HG03432 (cell line): ENCODE measurements at regions not wholly inside any gene's neighbourhood (a gene's known extent, or its start where the extent isn't known, plus 50 kb on each side); places are given as distances from the start of the nearest gene placed in this dataset.
A peak's percentile ranks its signal among the peaks of the same experiment; 100 is the strongest.

Source experiments
- ATAC-seq: cut with Tn5 transposase; IDR thresholded peaks from one replicate; pipeline ENCODE4 v1.9.1; 2021; ENCODE audit warnings: mild to moderate bottlenecking, moderate library complexity; ENCODE audit not compliant: unreplicated experiment

DNA sequence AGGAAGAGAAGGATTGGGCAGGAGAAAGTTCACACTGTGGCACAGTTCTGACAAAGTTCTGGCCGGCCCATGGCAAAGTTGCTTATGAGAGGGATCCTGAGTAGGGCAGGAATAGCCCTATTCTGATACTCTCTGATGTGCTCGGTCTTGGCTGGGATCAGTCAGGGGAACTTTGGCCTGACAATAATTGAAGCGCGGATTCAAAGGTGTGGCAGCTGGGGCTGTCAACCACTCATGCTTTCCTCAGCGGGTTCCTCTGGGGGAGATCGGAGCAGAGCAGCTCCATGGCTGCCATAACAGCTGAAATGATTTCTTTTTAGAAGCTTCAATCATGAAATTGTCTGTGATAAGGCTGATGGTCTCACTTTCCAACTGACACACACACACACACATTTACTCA lies 714.1 kb downstream of the DHX35 start:
- ATAC-seq, result no peak

DNA sequence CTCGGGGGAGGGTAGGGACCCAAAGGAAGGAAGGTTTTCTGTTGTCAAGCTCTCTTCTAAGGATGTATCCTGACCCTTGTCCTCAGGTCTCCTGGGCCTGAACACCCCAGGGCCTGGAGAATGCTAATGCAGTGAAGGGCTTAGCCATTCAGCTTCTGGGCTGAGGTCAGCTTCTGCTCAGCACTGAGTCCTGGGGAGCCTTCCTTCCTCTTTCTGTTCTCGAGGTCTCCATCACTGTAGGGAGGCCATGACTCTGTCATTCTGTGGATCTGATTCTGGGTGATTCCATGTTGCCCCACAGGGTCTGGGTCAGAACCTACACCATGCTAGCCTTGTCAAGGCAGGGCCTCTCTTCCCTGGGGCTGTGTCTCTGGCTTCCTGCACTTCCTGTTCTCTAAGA lies 712.7 kb downstream of the DHX35 start:
- ATAC-seq, result no peak

DNA sequence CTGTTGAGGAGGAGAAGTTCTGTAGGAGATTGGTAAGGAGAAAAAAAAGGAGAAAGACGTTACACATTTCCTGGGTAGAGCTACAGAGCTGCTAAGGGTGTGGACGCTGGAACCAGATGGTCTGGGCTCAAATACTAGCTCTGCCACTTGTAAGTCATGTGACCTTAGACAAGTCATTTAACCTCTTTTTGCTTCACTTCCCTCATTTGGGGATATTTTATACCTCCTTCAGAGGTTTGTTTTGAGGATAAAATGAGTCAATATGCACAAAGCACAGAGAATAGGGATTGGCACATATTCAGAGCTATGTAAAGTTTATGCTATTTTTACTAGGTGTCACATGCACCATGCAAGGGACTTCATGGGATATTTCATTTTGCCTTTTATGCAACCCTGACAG lies 708.8 kb downstream of the DHX35 start:
- no peak for ATAC-seq

DNA sequence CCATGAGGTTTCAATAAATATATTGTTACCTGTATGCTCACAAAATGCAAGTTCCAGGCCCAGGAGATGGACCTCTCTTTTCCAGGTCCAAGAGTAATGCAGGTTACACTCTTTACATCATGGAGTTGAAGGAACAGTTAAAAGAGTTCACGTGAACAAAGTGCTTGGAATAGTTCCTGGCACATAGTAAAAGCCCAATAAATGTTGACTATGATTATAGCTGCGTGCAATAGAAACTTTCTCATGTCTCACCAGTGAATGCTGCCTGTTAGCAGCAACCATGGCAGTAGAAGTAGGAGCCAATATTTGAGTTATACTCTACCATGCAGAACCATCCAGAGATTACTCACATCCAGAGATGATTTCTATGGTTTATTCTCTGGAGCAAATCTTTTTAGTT lies 707.5 kb downstream of the DHX35 start:
- no peak for ATAC-seq

DNA sequence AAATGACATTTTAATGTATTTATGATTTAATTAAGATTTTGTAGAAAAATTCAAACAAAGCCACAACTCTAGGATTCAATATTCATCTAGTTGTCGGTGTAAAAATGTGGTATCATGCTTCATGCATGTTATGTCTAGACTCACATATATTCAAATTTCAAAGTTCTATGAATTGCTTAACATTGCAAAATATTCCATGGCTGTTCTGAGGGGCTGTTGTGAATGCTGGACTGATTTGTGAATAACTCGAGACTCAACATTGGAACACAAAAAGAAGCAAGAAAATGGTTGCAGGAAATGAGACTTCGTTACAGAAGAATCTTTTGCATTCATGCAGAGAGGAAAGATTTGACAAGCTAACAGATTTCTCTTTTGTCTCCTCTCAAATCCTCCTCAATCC lies 705.9 kb downstream of the DHX35 start:
- ATAC-seq, result no peak

DNA sequence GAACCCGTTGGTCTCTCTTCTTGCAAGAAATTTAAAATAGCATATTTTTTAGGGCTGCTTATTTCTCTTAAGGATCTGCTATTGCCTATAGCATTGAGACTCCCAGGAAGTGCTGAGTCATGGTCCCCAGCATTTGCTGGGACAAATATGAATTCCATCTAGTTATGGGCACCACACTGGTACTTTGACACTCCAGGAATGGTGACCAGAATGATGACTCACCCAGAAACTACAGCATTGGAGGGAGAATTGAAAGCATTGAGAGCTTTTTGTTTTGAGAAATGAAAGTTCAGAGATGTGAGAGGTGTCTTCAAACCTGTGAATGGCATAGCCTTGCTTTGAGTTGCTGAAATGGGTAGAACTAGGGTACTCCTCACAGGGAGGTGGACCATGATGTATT lies 699.7 kb downstream of the DHX35 start:
- peak; percentile 64 for ATAC-seq

DNA sequence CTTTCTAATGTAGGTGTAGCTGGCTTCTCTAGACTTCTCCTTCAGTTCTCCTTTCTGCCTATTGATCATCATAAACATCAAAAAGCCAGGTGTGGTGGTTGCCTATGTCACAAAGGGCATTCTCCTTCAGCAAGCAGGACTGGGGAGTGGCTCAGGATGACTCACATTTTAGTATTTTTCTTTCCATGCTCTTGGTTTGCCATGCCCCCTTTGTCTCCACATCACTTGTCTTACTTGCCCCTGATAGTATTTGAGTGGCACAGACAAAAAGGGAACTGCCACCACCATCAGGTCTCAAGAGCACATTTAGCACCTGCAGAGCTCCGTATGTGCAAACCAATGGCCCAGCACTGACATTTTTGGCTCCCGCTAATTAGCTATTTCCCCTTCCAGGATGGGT lies 698.8 kb downstream of the DHX35 start:
- ATAC-seq, result no peak

DNA sequence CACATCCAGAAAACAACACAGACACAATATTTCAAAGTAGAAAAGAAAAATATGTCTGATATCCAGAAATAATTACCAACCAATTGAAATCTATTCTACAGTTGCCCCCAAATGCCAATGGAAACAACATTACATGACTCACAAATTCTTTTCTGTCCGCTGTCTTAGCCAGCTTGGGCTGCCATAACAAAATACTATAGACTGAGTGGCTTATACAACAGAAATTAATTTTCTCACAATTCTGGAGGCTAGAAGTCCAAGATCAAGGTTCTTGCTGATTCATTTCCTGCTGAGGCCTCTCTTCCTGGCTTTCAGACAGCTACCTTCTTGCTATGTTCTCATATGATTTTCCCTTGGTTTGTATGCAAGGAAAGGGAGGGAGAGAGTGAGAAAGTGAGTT lies 698.1 kb downstream of the DHX35 start:
- no peak for ATAC-seq

DNA sequence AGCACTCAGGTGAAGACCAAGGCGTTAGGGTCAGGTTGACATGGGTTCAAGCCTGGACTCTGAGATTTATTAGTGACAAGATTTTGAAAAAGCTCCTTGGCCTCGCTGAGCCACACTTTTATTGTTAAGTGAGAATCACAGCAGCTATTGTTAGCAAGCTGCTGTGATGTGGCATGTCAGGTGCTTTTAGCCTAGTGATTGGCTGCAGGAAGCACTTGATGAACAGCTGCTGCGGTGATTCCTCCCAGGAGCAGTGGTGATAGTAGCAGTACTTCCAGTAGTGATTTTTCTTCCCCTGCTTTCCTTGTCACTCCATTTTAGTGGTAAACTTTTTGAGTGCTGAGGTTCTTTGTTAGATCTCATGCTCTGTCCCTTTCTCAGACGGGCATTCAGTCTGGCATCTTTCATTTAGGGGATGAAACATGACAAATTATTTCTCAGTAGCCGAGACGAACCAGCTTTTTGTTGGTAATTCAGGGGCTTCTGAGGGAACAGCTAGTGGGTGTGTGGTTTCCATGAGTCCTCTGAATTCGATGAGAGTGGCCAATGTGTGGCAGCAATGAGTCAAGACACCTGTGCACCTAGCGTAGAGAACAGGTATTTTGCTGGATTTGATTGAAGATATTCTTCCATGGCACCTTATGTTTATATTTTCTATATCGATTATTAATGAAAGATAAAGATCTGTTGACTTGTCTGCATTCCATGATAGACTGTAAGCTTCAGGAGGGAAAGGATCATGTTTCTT lies 696.7 kb downstream of the DHX35 start:
- no peak for ATAC-seq

DNA sequence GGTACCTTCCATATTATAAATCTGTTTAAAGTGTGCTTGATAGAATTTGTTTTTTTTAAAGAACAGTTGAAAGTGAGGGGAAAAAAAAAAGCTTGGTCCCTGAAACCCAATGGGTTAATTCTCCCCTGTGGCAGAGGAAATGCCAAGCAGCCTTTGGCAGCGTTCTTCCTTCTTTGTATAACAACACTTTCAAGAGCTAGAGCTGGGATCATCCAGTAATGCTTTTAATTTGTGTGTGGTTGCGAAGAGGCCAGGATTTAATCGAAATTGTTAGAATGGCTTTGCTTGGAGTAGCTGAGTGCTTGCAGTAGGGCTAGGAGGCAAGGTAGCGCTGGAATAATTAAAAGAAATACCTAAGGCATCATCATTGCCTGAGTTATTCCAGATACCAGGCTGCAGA lies 692.0 kb downstream of the DHX35 start:
- ATAC-seq, result no peak

DNA sequence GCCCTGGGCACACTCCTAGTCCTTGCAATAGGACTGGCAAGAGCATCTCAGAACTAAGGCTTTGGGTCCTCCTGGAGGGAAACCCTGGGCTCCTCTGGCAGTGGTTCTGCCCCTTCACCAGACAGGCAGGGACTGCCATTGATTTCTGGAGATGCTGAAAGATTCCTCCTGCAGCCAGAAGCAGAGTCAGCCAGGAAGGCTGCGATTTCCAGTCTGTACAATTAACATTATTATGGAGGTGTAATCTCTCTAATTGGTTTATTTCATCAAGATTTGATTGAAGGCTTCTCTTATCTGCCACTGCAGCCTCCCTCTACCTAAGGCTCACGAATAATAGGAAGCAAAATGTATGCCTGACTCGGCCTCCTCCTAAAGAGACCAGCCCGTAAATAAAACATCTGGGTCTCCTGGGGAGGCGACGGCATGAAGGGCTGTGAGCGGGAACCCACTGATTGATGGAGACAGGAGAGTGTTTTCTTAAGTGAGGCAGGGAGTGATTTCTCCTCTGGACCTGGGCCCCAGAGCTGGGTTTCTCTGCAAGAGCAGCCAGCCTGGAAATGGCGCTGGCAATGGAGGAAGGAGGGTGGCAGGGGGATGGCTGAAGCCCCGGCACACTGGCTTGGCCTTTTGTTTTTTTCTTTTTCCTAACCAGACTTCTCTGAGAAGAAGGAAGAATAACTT lies 689.6 kb downstream of the DHX35 start:
- no peak for ATAC-seq

DNA sequence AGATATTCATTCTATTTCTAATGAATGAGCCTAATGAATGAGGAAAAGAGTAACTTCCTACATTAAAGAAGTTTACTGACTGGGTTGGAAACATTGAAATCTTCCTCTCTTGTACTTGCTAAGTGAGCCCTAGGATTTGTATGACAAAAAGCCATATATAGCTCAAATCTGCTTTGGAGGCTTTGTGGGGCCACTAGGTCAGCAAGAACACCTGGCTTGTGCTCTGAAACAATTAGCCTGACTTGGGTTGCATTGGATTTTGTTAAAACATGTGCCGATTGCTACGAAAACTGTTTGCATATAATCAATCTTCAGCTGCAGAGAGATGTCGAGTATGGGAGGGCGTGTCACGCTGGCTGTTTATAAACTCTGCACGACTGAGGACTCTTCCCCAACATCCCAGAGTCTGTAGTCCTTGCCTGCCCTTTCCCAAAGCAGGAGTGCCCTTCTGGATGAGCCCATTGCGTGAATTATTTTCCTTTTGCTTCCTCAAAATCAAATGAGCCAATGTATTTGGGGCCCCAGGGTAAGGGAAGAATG lies 684.8 kb downstream of the DHX35 start:
- no peak for ATAC-seq

DNA sequence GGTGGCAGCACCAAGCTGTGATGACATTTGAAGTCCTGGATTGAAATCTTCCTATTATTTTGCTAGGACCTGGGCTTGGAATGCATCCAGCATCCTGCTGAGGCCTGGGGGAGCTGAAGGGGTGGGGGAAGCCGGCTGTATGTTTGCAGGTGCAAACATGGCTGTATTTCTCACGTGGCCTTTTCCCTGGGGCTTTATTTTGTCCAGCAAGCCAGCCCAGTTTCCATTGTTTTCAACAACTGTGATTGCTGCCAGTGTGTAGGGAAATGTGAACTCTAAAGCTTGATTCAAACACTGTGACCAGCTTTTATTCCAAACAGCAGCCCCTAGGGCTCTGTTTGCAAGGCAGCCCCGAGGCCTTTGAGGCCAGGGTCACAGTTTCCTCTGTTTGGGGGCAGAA lies 683.0 kb downstream of the DHX35 start:
- no peak for ATAC-seq

DNA sequence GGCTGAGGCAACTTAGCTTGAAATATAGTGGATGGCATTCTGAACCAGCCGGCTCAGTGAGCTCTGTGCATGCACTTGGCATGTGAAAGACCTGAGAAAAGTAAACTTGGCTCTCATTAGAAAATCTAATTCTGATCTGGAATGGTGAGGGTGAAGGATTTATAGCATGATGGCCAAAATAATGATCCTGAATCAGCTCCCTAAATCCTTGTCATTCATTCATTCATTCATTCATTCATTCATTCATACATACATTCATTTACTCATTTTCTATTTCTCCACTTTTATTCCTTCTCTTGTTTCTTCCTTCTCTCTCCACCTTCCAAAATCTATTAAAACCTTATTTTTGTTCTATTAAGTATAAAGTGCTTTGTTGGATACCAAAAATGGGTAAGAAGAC lies 681.1 kb downstream of the DHX35 start:
- ATAC-seq, result no peak

DNA sequence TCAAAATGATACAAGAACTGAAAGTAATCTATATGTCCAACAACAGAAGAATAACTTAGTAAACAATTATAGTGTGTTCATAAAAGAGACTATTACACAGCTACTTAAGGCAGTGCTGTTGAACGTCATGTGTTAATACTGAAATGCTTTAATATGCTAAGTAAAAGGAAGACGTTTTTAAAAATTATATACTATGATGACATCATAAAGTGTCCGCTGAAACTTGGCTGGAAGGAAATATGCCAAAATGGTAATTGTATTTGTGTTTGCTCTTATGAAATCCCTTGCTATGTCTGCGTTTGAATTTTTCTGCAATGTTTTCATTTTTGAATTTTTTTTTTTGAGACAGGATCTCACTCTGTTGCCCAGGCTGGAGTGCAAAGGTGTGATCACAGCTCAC lies 679.3 kb downstream of the DHX35 start:
- no peak for ATAC-seq

DNA sequence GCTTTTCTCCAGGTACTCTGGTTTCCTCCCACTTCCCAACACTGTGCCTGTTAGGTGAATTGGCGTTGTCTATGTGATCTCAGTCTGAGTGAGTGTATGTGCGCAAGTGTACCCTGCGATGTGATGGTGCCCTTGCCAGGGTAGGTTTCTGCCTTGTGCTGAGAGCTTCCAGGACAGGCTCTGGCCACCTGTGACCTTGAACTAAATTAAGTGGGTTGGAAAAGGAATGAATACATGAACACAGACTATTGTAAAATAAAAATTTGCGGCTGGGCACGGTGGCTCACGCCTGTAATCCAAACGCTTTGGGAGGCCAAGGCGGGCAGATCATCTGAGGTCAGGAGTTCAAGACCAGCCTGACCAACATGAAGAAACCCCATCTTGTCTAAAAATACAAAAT lies 678.0 kb downstream of the DHX35 start:
- no peak for ATAC-seq

DNA sequence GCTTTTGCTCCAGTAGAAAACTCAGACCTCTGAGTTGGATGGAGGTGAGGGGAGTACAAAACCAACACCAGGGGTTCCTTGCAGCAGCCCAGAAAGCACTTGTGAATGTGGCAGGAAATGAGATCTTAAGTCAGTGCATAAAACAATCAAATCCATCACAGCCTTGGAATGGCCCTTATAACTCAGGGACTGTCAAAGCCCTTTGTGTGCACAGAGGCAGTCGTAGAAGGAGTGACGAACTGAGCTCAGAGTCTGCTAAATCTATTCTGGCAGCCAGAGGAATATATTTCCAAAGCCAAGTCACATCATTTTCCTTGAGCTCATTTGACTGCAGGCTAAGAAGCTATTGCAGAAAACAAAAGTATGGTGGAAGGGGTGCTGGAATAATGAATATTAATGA lies 676.6 kb downstream of the DHX35 start:
- no peak for ATAC-seq

DNA sequence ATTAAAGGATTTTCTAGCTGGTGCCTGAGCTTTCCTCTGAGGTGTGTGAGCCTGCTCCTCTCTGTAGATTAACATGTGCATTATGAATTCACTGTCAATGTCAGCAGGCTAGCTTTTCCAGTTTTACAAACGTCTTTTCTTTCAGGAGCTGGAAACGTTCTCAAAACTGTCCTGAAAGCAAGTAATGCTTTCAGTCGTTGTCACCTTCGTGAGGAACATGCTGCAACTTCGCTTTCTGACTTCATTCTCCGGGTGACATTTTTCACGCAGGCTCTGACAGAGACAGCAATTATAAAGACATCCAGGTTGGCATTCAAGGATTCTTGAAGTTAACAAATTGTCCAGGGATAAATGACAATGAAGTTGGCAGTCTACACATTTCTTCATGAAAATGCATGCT lies 671.5 kb downstream of the DHX35 start:
- no peak for ATAC-seq

DNA sequence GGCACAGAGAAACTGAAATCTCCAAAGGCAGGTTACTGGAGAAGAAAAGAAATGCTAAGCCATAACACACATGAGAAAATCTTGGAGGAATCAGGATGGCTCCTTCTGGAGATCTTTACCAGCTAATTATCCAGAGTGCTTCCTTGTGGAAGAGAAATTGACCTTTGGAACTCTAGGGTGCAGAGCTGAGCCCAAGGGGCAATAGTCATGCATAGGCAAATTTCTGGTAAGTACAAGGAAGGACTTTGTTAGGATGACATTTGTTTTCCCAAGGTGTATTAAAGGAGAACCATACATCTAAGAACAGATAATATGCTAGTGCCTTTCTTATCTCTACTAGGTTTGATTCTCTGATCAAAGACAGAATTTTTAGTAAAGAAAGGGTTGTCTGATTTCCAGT lies 670.6 kb downstream of the DHX35 start:
- ATAC-seq, result no peak

DNA sequence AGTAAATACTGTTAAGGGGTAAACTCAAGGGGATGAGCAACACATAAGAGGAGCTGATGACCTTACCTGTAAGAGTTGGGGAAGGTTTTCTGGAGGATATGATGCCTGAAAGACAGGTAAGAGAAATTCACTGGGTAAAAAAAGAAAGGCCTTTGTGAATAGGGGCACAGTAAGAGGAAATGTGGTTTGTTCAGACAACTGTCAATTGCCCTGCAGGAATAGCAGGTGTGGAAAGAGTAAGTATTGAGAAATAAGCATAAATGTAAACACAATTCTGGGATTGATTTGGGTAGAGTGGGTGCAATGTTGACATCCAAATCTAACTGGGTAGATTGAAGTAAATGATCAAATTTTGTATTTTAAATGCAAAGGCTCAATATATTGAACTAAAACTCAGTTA lies 670.0 kb downstream of the DHX35 start:
- no peak for ATAC-seq

DNA sequence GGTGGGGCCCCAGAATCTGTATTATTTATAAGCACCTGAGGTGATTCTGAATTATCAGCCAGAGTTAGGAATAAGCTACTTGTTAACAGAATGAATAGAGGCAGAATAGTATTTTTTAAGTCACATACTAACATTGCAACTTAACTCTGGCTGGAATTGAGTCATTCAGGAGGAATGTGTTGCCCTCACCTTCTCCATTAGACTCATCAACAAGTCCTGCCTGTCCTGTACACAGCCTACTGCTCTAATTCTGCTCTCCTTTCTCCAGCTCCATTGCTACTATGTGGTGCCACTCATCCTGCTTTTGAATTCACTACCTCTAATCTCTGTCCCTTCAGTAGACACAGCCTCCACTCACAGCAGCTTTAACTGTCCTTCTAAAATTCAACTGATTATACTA lies 669.4 kb downstream of the DHX35 start:
- ATAC-seq, result no peak

DNA sequence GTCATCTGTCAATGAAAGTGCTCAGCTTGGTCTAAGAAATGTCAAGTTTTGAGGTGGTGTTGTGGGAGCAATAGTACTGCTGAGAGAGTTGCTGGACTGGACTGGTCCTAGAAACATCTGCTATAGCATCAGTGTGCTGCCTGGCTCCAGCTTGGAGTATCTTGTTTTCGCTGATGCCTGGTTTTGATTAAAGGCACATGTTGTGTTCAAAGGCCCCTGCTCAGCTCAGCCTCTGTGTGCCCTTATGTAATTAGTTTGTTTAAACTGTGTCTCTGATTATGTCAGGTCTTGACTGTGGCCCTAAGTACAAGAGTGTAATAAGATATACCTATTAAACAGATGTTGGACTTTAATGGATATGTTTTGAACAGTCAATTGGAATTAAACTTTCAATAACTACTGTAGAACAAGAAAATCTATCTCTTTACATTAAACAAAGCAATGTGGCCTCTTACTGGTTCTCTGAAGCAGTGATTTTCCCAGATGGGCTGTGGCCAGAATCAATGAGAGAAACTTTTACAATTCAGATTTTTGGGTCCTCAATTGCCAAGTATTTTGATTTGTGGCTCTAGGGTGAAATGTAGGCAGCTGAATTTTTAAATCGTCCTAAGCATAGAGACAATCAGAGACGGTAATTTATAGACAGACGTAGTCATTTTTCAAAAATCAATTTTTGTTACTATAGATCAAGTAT lies 668.2 kb downstream of the DHX35 start:
- no peak for ATAC-seq
